ENCODE measurements at regions not wholly inside any gene's neighbourhood (a gene's known extent, or its start where the extent isn't known, plus 50 kb on each side); places are given as distances from the start of the nearest gene placed in this dataset.

GRCh38 chr6:56407883-56408410 is 160.6 kb upstream of the COL21A1 start:
- no peak for DNase-seq

DNA sequence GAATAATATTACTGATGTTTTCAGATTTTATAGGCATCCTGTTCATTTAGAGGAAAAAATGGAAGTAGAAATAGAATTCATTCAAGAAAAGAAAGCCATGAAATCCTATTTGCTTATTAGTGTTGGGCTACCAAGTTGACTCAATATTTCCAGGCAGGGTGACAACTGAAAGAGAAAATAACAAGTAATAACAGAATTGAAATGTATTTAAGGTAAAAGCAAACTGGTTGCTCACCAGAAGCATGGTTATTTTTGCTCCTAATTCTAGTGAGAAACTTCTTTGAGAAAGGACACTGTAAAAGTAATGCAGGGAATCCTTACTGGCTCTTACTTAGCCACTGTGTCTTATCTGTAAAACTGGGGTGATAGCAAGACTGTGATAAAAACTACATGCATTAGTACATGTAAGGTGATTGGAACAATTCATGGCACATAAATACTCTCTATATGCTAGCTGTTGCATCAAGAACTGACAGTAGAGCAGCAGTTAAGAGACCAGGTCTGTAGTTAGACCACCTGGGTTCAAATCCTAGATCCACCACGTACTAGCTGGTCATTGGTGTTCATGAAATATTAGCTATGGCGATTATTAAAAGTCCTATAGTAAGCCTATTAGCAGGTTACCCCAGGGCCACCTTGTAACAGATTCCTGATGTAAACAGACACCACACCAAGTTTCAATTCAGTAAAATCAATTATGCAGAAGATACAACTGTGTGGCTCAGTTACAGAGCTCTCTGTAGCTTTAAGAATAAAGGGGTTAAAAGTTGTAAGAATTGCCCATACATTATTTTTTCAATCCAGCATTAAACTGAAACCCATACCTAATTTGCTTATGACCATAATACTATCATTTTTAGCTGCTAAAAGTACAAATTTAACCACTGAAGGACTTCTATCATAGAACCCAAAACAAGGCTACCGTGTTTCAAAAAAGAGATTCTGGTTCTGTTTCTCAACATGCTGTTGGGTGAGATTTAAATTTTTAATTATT is 159.2 kb upstream of the COL21A1 start:
- no peak for DNase-seq

DNA sequence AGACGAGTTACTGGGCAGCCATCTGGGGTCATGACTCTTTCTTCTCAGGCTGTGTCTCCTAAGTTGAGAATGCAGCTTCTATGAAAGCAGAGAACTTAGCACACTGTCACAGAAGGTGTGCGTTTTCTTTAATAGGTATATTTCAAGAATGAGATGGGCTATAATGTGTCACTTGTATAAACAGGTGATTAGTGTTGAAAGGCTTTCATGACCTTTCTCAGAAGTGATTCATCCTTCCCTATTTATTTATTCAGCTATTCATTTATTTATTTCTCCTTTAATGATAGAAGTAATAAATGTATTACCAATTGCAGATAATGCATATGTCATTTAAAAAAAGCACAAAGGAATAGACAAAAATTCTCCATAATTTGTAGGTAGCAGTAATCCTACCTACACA is 157.2 kb upstream of the COL21A1 start:
- DNase-seq: no peak

- no peak for DNase-seq
Measured at GRCh38 chr6:56403745-56404144, 156.4 kb upstream of the COL21A1 start.

DNA sequence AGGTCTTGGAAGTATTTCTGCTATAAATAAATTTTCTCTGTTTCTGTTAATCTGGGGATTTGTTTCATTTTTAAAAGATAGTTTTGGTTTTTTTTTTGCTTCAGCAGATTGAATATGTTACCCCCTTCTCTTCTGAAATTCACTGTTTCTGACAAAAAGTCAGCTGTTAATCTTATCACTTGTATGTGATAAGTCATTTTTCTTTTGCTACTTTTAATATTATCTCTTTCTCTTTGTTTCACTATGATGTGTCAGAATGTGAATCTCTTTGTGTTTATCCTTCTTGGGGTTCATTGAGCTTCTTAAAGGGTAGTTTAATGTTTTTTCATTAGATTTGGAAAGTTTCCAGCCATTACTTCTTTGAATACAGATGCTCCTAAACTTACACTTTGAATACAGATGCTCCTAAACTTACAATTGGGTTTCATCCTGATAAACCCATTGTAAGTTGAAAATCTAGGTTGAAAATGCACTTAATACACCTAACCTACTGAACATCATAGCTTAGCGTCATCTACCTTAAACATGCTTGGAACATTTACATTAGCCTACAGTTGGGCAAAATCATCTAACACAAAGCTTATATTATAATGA is 154.2 kb upstream of the COL21A1 start:
- no peak for DNase-seq

DNA sequence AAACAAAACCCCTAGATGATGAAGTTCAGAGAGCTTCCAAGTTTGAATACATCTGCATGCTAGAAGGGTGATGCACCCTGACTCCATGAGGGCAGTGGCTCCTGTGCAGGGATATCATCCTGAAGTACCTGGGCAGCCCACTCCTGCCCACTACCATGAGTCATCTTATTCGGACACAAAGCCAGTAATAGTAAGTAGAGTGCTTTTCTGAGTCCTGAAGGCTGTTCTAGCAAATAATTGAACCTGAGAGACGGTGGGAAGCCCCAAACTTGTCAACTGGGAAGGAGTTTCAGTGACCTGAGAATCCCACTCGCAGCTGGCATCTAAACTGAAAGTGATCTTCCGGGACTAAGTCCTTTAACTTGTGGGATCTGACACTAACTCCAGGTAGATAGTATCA is 152.9 kb upstream of the COL21A1 start:
- no peak for DNase-seq

- DNase-seq: no peak
Measured at GRCh38 chr6:56399672-56400263, 152.4 kb upstream of the COL21A1 start.

DNA sequence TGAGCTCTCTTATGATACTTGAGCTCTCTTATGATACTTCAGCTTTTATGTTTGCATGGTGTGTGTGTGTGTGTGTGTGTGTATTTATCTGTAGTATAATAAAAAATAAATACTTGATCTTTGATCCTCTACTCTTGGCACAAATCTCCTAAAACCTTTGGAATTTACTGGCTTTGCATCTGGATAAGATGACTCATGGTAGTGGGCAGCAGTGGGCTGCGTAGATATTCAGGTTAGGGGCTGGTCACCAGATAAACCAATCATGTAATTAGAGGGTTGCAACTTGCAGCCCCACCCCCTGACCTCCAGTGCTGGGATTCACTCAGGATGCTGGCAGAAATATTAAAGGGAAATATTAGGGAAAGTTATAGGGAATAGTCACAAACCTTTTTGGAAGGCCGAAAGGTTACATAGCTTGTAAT is 151.9 kb upstream of the COL21A1 start:
- no peak for DNase-seq

GRCh38 chr6:56396435-56396834 is 149.1 kb upstream of the COL21A1 start:
- DNase-seq: no peak

GRCh38 chr6:56393615-56394612 is 146.5 kb upstream of the COL21A1 start:
- peak; percentile 2 for DNase-seq

GRCh38 chr6:56388415-56388755 is 141.0 kb upstream of the COL21A1 start:
- DNase-seq: no peak

- DNase-seq: no peak
Measured at GRCh38 chr6:56387621-56388414, 140.4 kb upstream of the COL21A1 start.

DNA sequence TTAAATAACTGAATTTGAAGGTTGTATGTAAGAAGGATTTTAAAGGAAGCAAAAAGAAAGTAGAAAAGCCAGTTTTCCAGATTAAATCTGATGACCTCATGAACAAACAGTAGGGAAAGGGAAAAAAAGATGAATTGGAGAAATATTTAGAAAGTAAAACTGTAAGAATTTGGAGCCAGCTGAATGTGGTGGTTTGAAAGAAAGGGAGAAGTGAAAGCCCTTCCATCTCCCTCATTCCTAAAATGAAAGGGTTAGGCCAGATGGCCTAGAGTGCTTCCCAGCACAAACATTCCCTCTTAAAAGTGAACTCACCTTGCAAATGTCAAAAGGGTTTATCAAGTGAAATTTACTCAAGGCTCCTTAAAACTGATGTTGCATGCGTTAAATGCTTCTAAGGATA is 139.3 kb upstream of the COL21A1 start:
- no peak for DNase-seq

- no peak for DNase-seq
Measured at GRCh38 chr6:56385981-56386593, 138.7 kb upstream of the COL21A1 start.

DNA sequence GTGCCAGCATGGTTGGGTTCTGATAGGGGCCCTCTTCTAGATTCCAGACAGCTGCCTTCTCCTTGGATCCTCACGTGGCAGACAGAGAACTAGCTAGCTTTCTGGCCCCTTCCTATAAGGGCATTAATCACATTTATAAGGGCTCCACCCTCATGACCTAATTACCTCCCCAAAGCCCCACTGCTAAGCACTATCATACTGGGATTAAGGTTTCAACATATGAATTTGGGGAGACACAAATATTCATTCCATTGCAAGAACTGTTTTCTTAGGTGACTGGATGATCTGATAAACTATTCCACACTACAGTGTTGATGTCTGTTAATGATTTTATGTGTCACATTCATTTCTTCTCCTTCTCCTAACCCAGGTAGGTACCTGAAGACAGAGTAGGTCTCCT is 135.8 kb upstream of the COL21A1 start:
- no peak for DNase-seq

- no peak for DNase-seq
Measured at GRCh38 chr6:56382416-56382940, 135.1 kb upstream of the COL21A1 start.

DNA sequence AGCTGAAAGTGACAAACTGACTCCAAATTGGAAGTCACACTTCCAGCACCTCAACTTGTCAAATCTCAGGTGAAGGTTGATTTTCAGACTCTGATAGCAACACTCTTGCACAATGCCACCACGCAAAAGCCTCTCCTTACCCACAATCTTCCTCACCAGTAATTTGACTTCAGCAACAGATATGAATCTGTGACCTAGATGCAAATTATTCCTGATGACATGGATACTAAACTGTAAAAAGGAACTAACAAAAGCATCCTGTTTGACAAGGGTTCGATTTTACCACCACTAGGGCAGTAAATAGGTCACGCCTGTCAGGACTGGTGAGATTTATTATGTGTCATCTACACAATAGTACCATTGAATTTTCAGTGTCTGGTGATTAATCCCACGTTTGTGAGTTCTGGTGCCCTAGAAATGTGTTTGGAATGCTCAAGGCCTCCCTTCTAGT is 134.4 kb upstream of the COL21A1 start:
- DNase-seq: no peak

- no peak for DNase-seq
Measured at GRCh38 chr6:56380476-56380875, 133.1 kb upstream of the COL21A1 start.

GRCh38 chr6:56378966-56379585 is 131.7 kb upstream of the COL21A1 start:
- DNase-seq: no peak

DNA sequence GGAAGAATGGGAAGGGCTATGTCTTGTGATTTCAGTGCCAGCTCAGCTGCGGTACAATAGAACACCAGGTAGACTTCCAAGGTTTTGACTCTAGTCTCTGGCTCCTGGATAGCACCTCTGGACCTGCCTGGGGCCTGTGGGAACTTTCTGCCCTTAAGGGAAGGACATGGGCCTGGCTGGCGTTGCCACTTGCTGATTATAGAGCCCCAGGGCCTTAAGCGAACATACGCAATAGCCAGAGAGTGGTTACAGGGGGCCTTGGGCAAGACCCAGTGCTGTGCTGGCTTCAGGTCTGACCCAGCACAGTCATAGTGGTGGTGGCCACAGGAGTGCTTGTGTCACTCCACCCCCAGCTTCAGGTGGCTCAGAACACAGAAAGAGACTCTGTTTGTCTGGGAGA is 131.1 kb upstream of the COL21A1 start:
- no peak for DNase-seq
